Gastroesophageal sphincter (tissue), 3 donors: ENCODE measurements at regions not wholly inside any gene's neighbourhood (a gene's known extent, or its start where the extent isn't known, plus 50 kb on each side); places are given as distances from the start of the nearest gene placed in this dataset.

Source experiments
- POLR2A ChIP-seq, 2 donors: fragments of 450-650 bp; IDR thresholded peaks; one replicate each; pipeline ENCODE4 v1.6.1; 2017; ENCODE audit warnings: antibody characterized with exemption in 2 of 2, mild to moderate bottlenecking in 2 of 2, moderate library complexity in 1 of 2
- POLR2AphosphoS5 ChIP-seq: sonication (generic); formaldehyde crosslinking; IDR thresholded peaks from one replicate; pipeline ENCODE4 v1.6.1; 2017; ENCODE audit warnings: antibody characterized with exemption
- TF ChIP-seq, protein P1 (sequence below), 4 experiments: fragments of 200-600 bp in 2 of 4; fragments of 450-650 bp in 2 of 4; sonication (generic) in 1 of 4; IDR thresholded peaks; one replicate each; pipeline ENCODE4 v1.5.1; 2017 to 2019; ENCODE audit warnings: antibody characterized with exemption in 4 of 4, mild to moderate bottlenecking in 2 of 4, moderate library complexity in 2 of 4

DNA sequence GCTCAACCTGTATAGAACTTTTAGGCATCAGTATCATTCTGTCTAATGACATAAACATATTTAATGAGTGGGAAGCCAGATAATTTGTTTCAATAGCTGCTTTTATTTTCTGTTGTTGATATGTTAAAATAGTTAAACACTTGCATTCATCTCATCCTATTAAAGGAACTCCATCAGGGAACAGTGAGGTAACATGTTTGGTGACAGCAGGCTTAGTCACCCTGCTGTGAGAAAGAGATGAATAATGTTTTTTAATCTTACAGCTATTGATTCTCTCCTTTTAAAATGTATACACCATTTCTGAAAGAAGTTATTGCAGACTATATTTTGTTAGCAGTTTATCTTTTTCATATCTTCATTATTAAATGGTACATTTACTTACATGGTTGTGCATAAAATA lies 123.3 kb upstream of the CWC22 start:
- TF ChIP-seq POLR2A (IDR thresholded peaks at IDR 0.05) (no peak), POLR2AphosphoS5 (no peak)
- TF ChIP-seq, protein P1, sequence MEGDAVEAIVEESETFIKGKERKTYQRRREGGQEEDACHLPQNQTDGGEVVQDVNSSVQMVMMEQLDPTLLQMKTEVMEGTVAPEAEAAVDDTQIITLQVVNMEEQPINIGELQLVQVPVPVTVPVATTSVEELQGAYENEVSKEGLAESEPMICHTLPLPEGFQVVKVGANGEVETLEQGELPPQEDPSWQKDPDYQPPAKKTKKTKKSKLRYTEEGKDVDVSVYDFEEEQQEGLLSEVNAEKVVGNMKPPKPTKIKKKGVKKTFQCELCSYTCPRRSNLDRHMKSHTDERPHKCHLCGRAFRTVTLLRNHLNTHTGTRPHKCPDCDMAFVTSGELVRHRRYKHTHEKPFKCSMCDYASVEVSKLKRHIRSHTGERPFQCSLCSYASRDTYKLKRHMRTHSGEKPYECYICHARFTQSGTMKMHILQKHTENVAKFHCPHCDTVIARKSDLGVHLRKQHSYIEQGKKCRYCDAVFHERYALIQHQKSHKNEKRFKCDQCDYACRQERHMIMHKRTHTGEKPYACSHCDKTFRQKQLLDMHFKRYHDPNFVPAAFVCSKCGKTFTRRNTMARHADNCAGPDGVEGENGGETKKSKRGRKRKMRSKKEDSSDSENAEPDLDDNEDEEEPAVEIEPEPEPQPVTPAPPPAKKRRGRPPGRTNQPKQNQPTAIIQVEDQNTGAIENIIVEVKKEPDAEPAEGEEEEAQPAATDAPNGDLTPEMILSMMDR (IDR thresholded peaks at IDR 0.05) = no peak
